ENCODE measurements at regions not wholly inside any gene's neighbourhood (a gene's known extent, or its start where the extent isn't known, plus 50 kb on each side); places are given as distances from the start of the nearest gene placed in this dataset.

GRCh38 chr12:28988325-28988704 lies 160.8 kb upstream of the FAR2 start:
- DNase-seq (ENCODE audit: low read depth in 1 of 2, low spot score in 1 of 2): peak in 1 of 2 donors; percentile 46
- no peak overlapping the region for H3K4me3 ChIP-seq
- TF ChIP-seq CTCF (IDR thresholded peaks at IDR 0.05; ENCODE audit: low read depth, low read length): no peak
- no peaks in the 10 kb centered on the region for H3K27me3 ChIP-seq
- no peaks in the 10 kb centered on the region for H3K36me3 ChIP-seq
- H3K4me1 ChIP-seq (ENCODE audit: low read depth): no peaks in the 10 kb centered on the region
- no peaks in the 10 kb centered on the region for H3K9me3 ChIP-seq (ENCODE audit: low read depth)
- no peak overlapping the region for H3K27ac ChIP-seq

GRCh38 chr12:28991626-28992025 lies 157.5 kb upstream of the FAR2 start:
- Histone ChIP-seq H3K36me3 (no peaks in the 10 kb centered on the region), H3K4me1 (ENCODE audit: low read depth) (no peaks in the 10 kb centered on the region), H3K9me3 (ENCODE audit: low read depth) (no peaks in the 10 kb centered on the region), H3K27me3 (no peaks in the 10 kb centered on the region), H3K27ac (no peak overlapping the region), H3K4me3 (no peak overlapping the region)
- TF ChIP-seq CTCF (IDR thresholded peaks at IDR 0.05; ENCODE audit: low read depth, low read length): no peak
- DNase-seq (ENCODE audit: low read depth in 1 of 2, low spot score in 1 of 2): no peak

- Histone ChIP-seq H3K4me1 (ENCODE audit: low read depth) (no peaks in the 10 kb centered on the region), H3K4me3 (no peak overlapping the region), H3K9me3 (ENCODE audit: low read depth) (no peaks in the 10 kb centered on the region), H3K36me3 (no peaks in the 10 kb centered on the region), H3K27me3 (no peaks in the 10 kb centered on the region), H3K27ac (no peak overlapping the region)
- no peak for TF ChIP-seq CTCF (IDR thresholded peaks at IDR 0.05; ENCODE audit: low read depth, low read length)
- peak; percentile 20 to 30 for DNase-seq (ENCODE audit: low read depth in 1 of 2, low spot score in 1 of 2)
These were observed 155.4 kb upstream of the FAR2 start for GRCh38 chr12:28993720-28994119.

- Histone ChIP-seq H3K4me1 (ENCODE audit: low read depth) (no peaks in the 10 kb centered on the region), H3K9me3 (ENCODE audit: low read depth) (no peaks in the 10 kb centered on the region), H3K36me3 (no peaks in the 10 kb centered on the region), H3K4me3 (no peak overlapping the region), H3K27me3 (no peaks in the 10 kb centered on the region), H3K27ac (no peak overlapping the region)
- peak in 1 of 2 donors; percentile 16 for DNase-seq (ENCODE audit: low read depth in 1 of 2, low spot score in 1 of 2)
- no peak for TF ChIP-seq CTCF (IDR thresholded peaks at IDR 0.05; ENCODE audit: low read depth, low read length)
These were observed 154.8 kb upstream of the FAR2 start for GRCh38 chr12:28994179-28994715.

- H3K36me3 ChIP-seq: no peaks in the 10 kb centered on the region
- H3K9me3 ChIP-seq (ENCODE audit: low read depth): no peaks in the 10 kb centered on the region
- H3K4me1 ChIP-seq (ENCODE audit: low read depth): no peaks in the 10 kb centered on the region
- no peak overlapping the region for H3K27ac ChIP-seq
- no peaks in the 10 kb centered on the region for H3K27me3 ChIP-seq
- no peak for DNase-seq (ENCODE audit: low read depth in 1 of 2, low spot score in 1 of 2)
- no peak overlapping the region for H3K4me3 ChIP-seq
- no peak for TF ChIP-seq CTCF (IDR thresholded peaks at IDR 0.05; ENCODE audit: low read depth, low read length)
These were observed 152.4 kb upstream of the FAR2 start for GRCh38 chr12:28996688-28997087.

- peak; percentile 53 for TF ChIP-seq CTCF (IDR thresholded peaks at IDR 0.05; ENCODE audit: low read depth, low read length)
- Histone ChIP-seq H3K4me3 (no peak overlapping the region), H3K27me3 (no peaks in the 10 kb centered on the region), H3K9me3 (ENCODE audit: low read depth) (no peaks in the 10 kb centered on the region), H3K36me3 (no peaks in the 10 kb centered on the region), H3K4me1 (ENCODE audit: low read depth) (no peaks in the 10 kb centered on the region), H3K27ac (no peak overlapping the region)
- DNase-seq (ENCODE audit: low read depth in 1 of 2, low spot score in 1 of 2): peak; percentile 2 to 68
These were observed 150.4 kb upstream of the FAR2 start for GRCh38 chr12:28998662-28999120.
